Adipocyte (in vitro differentiated cells): ENCODE measurements at regions not wholly inside any gene's neighbourhood (a gene's known extent, or its start where the extent isn't known, plus 50 kb on each side); places are given as distances from the start of the nearest gene placed in this dataset.

Experiments used
- DNase-seq: peaks from one replicate; pipeline ENCODE4 v3.0.0-alpha.2; 2015; ENCODE audit warnings: low read depth
- H3K27me3 ChIP-seq: replicated peaks from 2 replicates; pipeline ENCODE4 v1.7.0; 2013; ENCODE audit warnings: mild to moderate bottlenecking, low read length, moderate library complexity; ENCODE audit not compliant: control insufficient read depth, insufficient read depth
- H3K36me3 ChIP-seq: 2 replicates; pipeline ENCODE4 v1.7.0; 2013; ENCODE audit warnings: low read length, mild to moderate bottlenecking, moderate library complexity; ENCODE audit not compliant: control insufficient read depth, insufficient read depth, severe bottlenecking
- H3K4me1 ChIP-seq: 2 replicates; pipeline ENCODE4 v1.7.0; 2013; ENCODE audit warnings: mild to moderate bottlenecking, low read length, moderate library complexity; ENCODE audit not compliant: control insufficient read depth, insufficient read depth
- H3K4me3 ChIP-seq: 2 replicates; pipeline ENCODE4 v1.7.0; 2013; ENCODE audit warnings: mild to moderate bottlenecking, low read length, moderate library complexity
- H3K9ac ChIP-seq: 2 replicates; pipeline ENCODE4 v1.7.0; 2013; ENCODE audit warnings: mild to moderate bottlenecking, low read length, moderate library complexity
- H3K9me3 ChIP-seq: 2 replicates; pipeline ENCODE4 v1.7.0; 2013; ENCODE audit warnings: mild to moderate bottlenecking, low read length, moderate library complexity; ENCODE audit not compliant: control insufficient read depth

DNA sequence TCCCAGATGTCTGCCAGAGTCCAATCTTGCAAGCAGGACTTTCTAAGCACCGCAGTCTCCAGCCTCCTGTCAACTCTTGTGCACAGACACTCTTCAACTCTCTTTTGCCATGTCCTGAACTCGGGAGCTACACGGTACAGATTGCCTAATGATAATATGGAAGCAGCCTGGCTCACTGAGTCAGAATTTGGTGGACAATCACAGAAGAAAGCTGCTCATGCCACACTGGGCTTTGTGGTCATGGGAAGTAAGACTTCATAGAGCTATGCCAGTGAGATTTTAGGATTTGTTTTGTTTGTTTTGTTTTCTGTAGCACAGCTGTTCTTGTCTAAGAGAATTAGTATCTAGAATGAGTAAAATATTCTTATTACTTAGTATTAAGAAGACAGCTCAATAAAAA, 144.1 kb upstream of the PRSS58 start:
- Histone ChIP-seq H3K9ac (no peak overlapping the region), H3K9me3 (no peaks in the 10 kb centered on the region), H3K4me1 (peaks cover 5% of the 10 kb centered on the region), H3K27me3 (peaks cover 19% of the 10 kb centered on the region), H3K36me3 (no peaks in the 10 kb centered on the region), H3K4me3 (no peak overlapping the region)
- peak; percentile 79 for DNase-seq

DNA sequence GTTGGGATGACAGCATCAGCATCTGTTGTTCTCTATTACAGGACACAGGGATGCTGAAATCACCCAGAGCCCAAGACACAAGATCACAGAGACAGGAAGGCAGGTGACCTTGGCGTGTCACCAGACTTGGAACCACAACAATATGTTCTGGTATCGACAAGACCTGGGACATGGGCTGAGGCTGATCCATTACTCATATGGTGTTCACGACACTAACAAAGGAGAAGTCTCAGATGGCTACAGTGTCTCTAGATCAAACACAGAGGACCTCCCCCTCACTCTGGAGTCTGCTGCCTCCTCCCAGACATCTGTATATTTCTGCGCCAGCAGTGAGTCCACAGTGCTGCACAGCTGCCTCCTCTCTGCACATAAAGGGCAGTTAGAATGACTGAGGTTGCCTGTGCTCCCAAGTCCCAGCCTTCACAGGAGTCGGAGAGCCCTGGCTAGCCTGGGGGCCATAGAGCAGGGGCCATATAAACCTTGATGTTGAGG, 142.2 kb upstream of the PRSS58 start:
- Histone ChIP-seq H3K9me3 (no peaks in the 10 kb centered on the region), H3K9ac (no peak overlapping the region), H3K4me3 (no peak overlapping the region), H3K27me3 (peaks cover 20% of the 10 kb centered on the region), H3K4me1 (peaks cover 5% of the 10 kb centered on the region), H3K36me3 (no peaks in the 10 kb centered on the region)
- DNase-seq = no peak

DNA sequence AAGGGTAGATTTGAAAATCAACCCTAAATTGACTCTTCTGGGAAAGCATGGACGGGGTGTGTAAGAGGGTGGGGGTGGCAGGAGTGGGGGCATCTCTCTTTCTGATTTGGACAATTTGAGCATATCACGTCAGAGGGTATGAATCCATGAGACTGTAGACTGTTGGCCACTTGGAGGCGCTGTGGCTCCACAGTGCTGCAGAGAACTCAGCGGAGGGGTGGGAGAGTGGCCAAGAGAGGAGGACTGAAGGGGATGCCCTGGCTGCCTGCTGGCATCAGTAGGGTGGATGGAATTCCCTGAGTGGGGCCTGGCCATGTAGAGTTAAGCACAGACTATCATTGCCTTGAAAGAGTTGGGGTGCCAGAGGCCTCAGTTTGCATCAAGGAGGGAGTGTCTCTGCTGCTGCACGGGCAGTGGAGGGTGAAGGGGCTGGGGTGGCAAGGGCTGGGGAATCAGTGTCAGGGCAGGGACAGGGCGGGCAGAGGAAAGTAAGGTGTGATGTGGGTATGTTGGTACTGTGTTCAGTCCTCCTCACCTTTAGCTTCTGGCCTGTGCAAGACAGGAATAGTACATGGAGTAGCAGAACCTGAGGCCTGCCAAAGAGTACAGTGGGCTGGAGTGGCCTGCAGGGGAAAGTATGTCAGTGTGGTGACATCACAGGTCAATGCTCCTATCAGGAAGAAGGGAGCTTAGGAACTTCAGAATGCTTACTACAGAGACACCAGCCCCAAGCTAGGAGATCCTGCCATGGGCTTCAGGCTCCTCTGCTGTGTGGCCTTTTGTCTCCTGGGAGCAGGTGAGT, 133.5 kb upstream of the PRSS58 start:
- Histone ChIP-seq H3K27me3 (peaks cover 5% of the 10 kb centered on the region), H3K9me3 (no peaks in the 10 kb centered on the region), H3K4me3 (no peak overlapping the region), H3K9ac (no peak overlapping the region), H3K4me1 (peaks cover 5% of the 10 kb centered on the region), H3K36me3 (no peaks in the 10 kb centered on the region)
- peak; percentile 35 for DNase-seq

DNA sequence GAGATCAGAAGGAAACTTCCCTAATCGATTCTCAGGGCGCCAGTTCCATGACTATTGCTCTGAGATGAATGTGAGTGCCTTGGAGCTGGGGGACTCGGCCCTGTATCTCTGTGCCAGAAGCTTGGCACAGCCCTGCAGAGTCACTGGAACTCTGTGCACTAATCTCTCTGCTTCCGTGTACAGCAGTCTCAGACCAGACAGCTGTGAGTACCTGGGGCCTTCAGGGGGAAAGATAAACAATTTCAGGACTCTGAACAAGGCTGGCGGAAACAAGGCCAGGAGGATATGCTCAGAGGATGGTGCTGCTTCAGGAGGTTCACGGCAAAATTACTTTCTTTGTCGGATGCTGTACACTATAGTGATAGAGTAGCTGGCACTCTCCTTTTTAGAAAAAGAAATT, 131.7 kb upstream of the PRSS58 start:
- no peak overlapping the region for H3K9ac ChIP-seq
- peaks cover 21% of the 10 kb centered on the region for H3K4me1 ChIP-seq
- no peak overlapping the region for H3K4me3 ChIP-seq
- H3K27me3 ChIP-seq = peaks cover 5% of the 10 kb centered on the region
- H3K9me3 ChIP-seq = no peaks in the 10 kb centered on the region
- no peak for DNase-seq
- H3K36me3 ChIP-seq = no peaks in the 10 kb centered on the region

DNA sequence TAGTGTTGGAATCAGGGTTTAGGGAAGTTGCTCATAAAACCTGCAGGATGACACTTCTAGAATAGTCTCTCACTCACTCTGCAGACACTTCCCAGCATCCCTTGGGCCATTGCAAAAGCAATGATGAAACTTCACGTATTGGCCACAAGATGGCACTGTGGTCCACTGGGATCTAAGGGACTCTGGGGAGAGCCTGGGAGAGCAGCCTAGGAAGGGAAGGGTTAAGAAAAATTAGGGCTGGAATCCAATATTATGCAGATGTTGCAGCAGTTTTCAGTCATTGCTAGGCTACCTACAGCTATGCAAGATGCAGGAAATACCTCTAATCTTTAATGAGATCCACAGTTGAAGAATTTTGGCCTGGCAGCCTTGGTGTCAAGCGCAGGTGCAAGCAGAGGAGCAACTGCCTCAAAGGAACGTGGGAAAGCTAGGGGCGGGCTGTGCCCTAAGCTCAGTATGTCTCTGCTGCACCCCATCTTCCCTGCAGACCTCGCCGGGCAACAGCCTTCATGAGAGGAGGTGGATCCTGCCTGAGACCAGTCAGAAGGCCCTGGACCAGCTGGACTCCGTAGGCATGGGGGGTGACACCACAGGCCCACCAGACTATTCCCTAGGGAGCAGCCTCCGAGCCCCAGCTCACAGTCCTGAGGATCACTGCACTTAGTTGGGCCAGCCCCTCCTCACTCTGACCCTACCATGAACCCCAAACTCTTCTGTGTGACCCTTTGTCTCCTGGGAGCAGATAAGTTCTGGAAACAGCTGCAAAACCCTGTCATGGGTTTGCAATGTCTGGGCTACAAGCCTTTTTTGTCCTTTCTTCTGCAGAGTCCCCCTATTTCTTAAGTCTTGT, 127.9 kb upstream of the PRSS58 start:
- H3K4me3 ChIP-seq = no peak overlapping the region
- H3K36me3 ChIP-seq = no peaks in the 10 kb centered on the region
- H3K27me3 ChIP-seq = peaks cover 5% of the 10 kb centered on the region
- no peak overlapping the region for H3K9ac ChIP-seq
- peak; percentile 81 for DNase-seq
- no peaks in the 10 kb centered on the region for H3K9me3 ChIP-seq
- peaks cover 19% of the 10 kb centered on the region for H3K4me1 ChIP-seq

DNA sequence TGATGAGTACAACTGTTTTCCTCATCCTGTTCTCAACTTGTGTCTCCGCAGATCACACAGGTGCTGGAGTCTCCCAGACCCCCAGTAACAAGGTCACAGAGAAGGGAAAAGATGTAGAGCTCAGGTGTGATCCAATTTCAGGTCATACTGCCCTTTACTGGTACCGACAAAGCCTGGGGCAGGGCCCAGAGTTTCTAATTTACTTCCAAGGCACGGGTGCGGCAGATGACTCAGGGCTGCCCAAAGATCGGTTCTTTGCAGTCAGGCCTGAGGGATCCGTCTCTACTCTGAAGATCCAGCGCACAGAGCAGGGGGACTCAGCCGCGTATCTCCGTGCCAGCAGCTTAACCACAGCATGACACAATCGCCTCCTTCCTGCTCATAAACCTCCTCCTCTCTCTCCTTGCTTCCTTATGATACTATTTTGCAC, 126.7 kb upstream of the PRSS58 start:
- Histone ChIP-seq H3K9ac (peak overlapping the region; percentile 24), H3K4me1 (peaks cover 19% of the 10 kb centered on the region), H3K9me3 (no peaks in the 10 kb centered on the region), H3K4me3 (no peak overlapping the region), H3K27me3 (peaks cover 5% of the 10 kb centered on the region), H3K36me3 (no peaks in the 10 kb centered on the region)
- DNase-seq = peak; percentile 76

DNA sequence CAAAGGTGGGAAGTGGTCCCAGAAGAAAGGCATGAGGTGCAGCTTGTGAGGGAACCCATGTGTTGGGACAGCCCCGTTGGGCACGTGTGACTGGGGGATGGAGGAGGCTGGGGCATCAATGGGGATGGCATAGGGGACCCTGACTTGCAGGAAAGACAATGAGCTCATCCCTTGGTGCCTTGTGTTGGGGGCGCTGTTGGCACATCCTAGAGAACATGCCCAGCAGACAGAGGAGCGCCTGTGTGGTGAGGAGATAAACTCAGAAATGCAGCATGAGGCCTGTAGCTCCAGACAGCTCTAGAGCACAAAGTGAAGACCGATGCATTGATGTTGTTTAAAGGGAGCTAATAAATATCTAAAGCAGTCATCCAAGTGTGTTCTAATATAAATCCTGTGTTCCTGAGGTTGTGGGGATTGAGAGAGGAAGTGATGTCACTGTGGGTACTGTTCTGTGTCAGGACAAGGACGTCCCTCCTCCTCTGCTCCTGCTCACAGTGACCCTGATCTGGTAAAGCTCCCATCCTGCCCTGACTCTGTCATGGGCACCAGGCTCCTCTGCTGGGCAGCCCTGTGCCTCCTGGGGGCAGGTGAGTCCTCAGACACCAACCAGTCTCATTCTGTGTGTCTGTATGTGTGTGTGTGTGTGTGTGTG, 126.1 kb upstream of the PRSS58 start:
- Histone ChIP-seq H3K4me3 (no peak overlapping the region), H3K36me3 (no peaks in the 10 kb centered on the region), H3K9ac (no peak overlapping the region), H3K27me3 (peaks cover 5% of the 10 kb centered on the region), H3K4me1 (peaks cover 19% of the 10 kb centered on the region), H3K9me3 (no peaks in the 10 kb centered on the region)
- no peak for DNase-seq

DNA sequence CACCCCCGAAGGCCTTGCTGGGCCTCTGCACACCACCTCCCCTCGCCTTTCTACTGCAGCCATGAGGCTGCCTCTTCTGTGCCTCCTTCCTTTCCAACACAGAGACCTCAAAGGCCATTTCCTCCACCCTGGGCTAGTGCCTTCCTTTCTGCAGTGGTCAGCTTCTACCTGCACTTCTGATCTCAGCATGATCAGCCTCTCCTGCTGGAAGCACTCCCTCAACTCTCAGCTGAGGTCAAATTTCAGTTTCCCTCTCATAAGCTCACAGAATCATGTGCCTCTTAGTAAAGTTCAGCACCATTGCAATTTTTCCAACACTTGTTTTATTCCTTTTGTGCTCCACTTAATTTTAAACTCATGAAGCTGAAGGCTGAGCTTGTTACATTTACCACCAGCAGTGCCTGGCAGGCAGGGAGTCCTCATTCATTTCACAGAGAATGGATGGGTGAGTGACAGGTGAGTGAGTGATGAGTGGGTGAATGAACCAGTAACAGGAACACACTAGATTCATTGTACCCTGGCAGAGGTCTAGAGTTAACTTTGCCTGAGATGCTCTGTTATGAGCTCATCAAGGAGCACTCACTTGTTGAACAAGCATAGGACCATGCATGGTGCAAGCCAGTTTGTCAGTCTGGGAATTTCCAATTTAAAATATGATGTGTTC, 124.0 kb upstream of the PRSS58 start:
- no peak for DNase-seq
- no peak overlapping the region for H3K9ac ChIP-seq
- H3K4me3 ChIP-seq = no peak overlapping the region
- no peaks in the 10 kb centered on the region for H3K36me3 ChIP-seq
- peaks cover 19% of the 10 kb centered on the region for H3K4me1 ChIP-seq
- H3K27me3 ChIP-seq = no peaks in the 10 kb centered on the region
- no peaks in the 10 kb centered on the region for H3K9me3 ChIP-seq

DNA sequence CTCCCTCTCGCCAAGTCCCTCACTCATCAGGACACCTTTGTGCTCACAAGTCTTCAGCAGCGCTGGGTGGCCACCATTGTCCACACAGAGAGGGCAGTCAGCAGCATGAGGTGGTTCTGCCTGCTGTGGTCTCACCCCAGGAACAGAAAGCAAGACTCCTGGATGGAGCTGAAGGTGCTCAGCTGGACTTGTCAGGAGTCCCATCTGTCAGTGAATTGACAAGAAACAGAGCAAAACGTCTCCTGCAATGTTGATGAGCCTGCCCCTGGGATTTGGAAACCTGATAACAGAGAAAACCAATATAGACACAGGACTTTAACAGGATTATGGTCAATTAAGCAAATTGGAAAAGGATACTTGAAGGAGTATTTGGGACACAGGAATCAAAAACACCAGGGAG, 122.2 kb upstream of the PRSS58 start:
- Histone ChIP-seq H3K9me3 (no peaks in the 10 kb centered on the region), H3K27me3 (no peaks in the 10 kb centered on the region), H3K4me1 (peaks cover 21% of the 10 kb centered on the region), H3K4me3 (no peak overlapping the region), H3K36me3 (no peaks in the 10 kb centered on the region), H3K9ac (no peak overlapping the region)
- DNase-seq = no peak

DNA sequence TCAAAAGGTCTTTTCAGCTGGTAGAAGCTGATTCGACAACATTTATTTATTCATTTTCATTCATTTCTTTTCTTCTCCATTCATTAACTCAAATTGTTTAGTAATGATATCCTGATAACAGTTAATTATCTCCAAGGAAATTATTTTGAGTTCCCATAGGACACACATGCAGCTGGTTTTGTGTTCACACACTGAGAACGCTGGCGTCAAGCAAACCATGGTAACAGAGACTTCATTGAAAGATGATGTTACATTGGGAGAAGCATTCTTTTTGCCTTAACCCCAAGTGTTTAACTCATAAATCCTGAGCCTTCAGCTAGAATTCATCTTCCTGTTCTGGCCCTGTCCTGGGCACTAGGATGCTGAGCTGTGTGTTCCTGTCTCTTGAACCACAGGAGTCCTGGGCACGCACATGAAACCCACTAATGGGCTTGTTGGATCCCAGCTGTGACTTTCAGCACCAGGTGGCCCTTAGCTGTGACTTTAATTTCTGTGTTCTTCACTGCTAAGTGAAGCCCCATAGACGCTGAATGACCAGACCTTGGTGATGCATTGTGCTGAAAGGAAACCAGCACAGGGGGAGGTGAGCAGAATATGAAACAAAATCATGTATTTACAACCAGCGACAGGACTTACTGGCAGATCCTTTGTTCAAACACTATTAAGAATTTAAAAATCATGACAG, 121.5 kb upstream of the PRSS58 start:
- peaks cover 18% of the 10 kb centered on the region for H3K4me1 ChIP-seq
- no peaks in the 10 kb centered on the region for H3K9me3 ChIP-seq
- no peaks in the 10 kb centered on the region for H3K27me3 ChIP-seq
- H3K4me3 ChIP-seq = no peak overlapping the region
- H3K9ac ChIP-seq = no peak overlapping the region
- H3K36me3 ChIP-seq = no peaks in the 10 kb centered on the region
- no peak for DNase-seq
